Heart right ventricle (tissue), 16 donors: ENCODE measurements at regions not wholly inside any gene's neighbourhood (a gene's known extent, or its start where the extent isn't known, plus 50 kb on each side); places are given as distances from the start of the nearest gene placed in this dataset.
"Not testable (repeated sequence)": the region's sequence is repeated elsewhere in the genome, so short reads cannot be mapped to it uniquely, and the experiment has no call there.

ENCODE experiments used
- ATAC-seq, 8 donors: fragments of 200-7000 bp; cut with Tn5 transposase; one replicate each; pipeline ENCODE4 v1.9.1; 2020; ENCODE audit warnings: mild to moderate bottlenecking in 8 of 8, moderate library complexity in 8 of 8, moderate number of reproducible peaks in 1 of 8
- DNase-seq, 2 donors: peaks; one replicate each; pipeline ENCODE4 v3.0.0-alpha.2; 2020
- H3K27ac ChIP-seq, 10 donors: fragments of 200-600 bp; sonication (generic) in 2 of 10; one replicate each; pipeline versions ENCODE4 v1.5.0 to v1.8.0; 2020 to 2022; ENCODE audit warnings: mild to moderate bottlenecking in 3 of 10
- H3K27me3 ChIP-seq, 7 donors: fragments of 200-600 bp; one replicate each; pipeline ENCODE4 v1.8.0; 2021 to 2022; ENCODE audit warnings: mild to moderate bottlenecking in 2 of 7
- H3K36me3 ChIP-seq, 9 donors: fragments of 200-600 bp; sonication (generic) in 1 of 9; one replicate each; pipeline versions ENCODE4 v1.5.0 to v1.8.0; 2020 to 2022; ENCODE audit warnings: mild to moderate bottlenecking in 2 of 9
- H3K4me1 ChIP-seq, 9 donors: fragments of 200-600 bp; sonication (generic) in 1 of 9; one replicate each; pipeline versions ENCODE4 v1.5.0 to v1.8.0; 2020 to 2022; ENCODE audit warnings: mild to moderate bottlenecking in 4 of 9
- H3K4me3 ChIP-seq, 10 donors: fragments of 200-600 bp; sonication (generic) in 2 of 10; one replicate each; pipeline versions ENCODE4 v1.5.0 to v1.8.0; 2020 to 2022; ENCODE audit warnings: mild to moderate bottlenecking in 7 of 10, moderate library complexity in 2 of 10
- H3K9me3 ChIP-seq, 11 donors: fragments of 200-600 bp in 10 of 11; sonication (generic) in 2 of 11; one replicate each; pipeline versions ENCODE4 v1.5.0 to v1.8.0; 2013 to 2022; ENCODE audit warnings: mild to moderate bottlenecking in 2 of 11, control low read depth in 1 of 11, moderate library complexity in 1 of 11
- CTCF ChIP-seq, 9 donors: fragments of 200-600 bp; sonication (generic) in 2 of 9; IDR thresholded peaks; one replicate each; pipeline versions ENCODE4 v1.5.0 to v1.8.0; 2021 to 2022; ENCODE audit warnings: antibody characterized with exemption in 9 of 9, mild to moderate bottlenecking in 5 of 9, moderate library complexity in 1 of 9
- WGBS, 2 donors: extraction: QIAGEN DNeasy Blood & Tissue Kit; methylation state at CpG; one replicate each; pipeline ENCODE4 v1.1.7; 2013; ENCODE audit warnings: inconsistent platforms in 1 of 2; 5-methylcytosine and 5-hydroxymethylcytosine counted together
- intact Hi-C, 10 donors: fragments of 100-400 bp; cut with DNase I; formaldehyde crosslinking; loops; one replicate each; pipeline versions ENCODE4 v1.11.1 to v1.14.2; 2022
- donor health status: Arrhythmogenic right ventricular cardiomyopathy.
- donor health status: ischemic (EF 13 %, LVEDD 7.1; RV severe dilation, severe dysfunction).
- donor health status: healthy with polysubstance abuse.
- donor health status: DM: no; HTN: yes; CAD: no.
- donor health status: DM: no; HTN: no; CAD: no.
- donor health status: ischemic (EF 25% LVEDD 6.9; RV normal size, moderate dysfunction).
- donor health status: ischemic (EF 25% LVEDD 5.7; RV mildly dilated, moderate dysfunction).
- donor health status: healthy.
- donor health status: DM: yes; HTN: yes; CAD: no.
- donor health status: Ischemic cardiomyopathy.
- donor health status: ischemic (EF 35%, LVEDD 5.7; RV mildly dilated, moderate dysfunction).
- donor health status: nonischemic (EF 11% LVEDD 7.7; RV severe dilation, severe dysfunction).
- donor health status: DM: yes; HTN: yes; CAD: no.
- donor health status: PGD.
- donor health status: ischemic (EF 29% LVEDD 5.4; RV normal size, mild dysfunction).
- donor health status: nonischemic (EF 23%, LVEDD 6.1; RV moderate dilation, normal function).

GRCh38 chr12:87406926-87407325 lies 622.3 kb downstream of the C12orf50 start:
- Histone ChIP-seq H3K27me3 (no peaks in the 10 kb centered on the region), H3K27ac (no peak overlapping the region), H3K9me3 (peaks cover 0 to 12% (median 0%) of the 10 kb centered on the region in 11 donors), H3K4me3 (no peak overlapping the region), H3K36me3 (no peaks in the 10 kb centered on the region), H3K4me1 (no peaks in the 10 kb centered on the region)
- TF ChIP-seq CTCF (IDR thresholded peaks at IDR 0.05) = no peak
- DNase-seq (no peak), ATAC-seq (no peak)
- intact Hi-C loops = no loop called here
- 9 to 11% methylated on average over 1 of the region's 1 CpG for WGBS, 2 donors

- TF ChIP-seq CTCF (IDR thresholded peaks at IDR 0.05) = no peak
- intact Hi-C loops = no loop called here
- ATAC-seq (no peak), DNase-seq (no peak)
- Histone ChIP-seq H3K27ac (no peak overlapping the region), H3K9me3 (peaks cover 0 to 12% (median 0%) of the 10 kb centered on the region in 11 donors), H3K27me3 (no peaks in the 10 kb centered on the region), H3K36me3 (no peaks in the 10 kb centered on the region), H3K4me1 (no peaks in the 10 kb centered on the region), H3K4me3 (no peak overlapping the region)
Measured at GRCh38 chr12:87405918-87406317, 623.3 kb downstream of the C12orf50 start.

- H3K4me1 ChIP-seq, intact Hi-C loops, ATAC-seq, H3K27me3 ChIP-seq, H3K27ac ChIP-seq, H3K4me3 ChIP-seq, DNase-seq, H3K36me3 ChIP-seq: not testable (repeated sequence)
- H3K9me3 ChIP-seq = peaks cover 0 to 37% (median 6%) of the 10 kb centered on the region in 11 donors
- 62 to 84% methylated on average over 4 of the region's 4 CpGs for WGBS, 2 donors
Measured at GRCh38 chr12:87394168-87394567, 635.0 kb downstream of the C12orf50 start.

- Histone ChIP-seq H3K4me3 (no peak overlapping the region), H3K9me3 (peaks cover 0 to under 1% (median 0%) of the 10 kb centered on the region in 11 donors), H3K27ac (no peak overlapping the region), H3K27me3 (no peaks in the 10 kb centered on the region), H3K36me3 (no peaks in the 10 kb centered on the region), H3K4me1 (no peaks in the 10 kb centered on the region)
- TF ChIP-seq CTCF (IDR thresholded peaks at IDR 0.05) = no peak
- ATAC-seq = no peak
- intact Hi-C loops = no loop called here
- WGBS, 2 donors = 77 to 78% methylated on average over 3 of the region's 3 CpGs
- DNase-seq = no peak
Measured at GRCh38 chr12:87388376-87388775, 640.8 kb downstream of the C12orf50 start.

- H3K36me3 ChIP-seq = no peaks in the 10 kb centered on the region
- H3K9me3 ChIP-seq = no peaks in the 10 kb centered on the region
- TF ChIP-seq CTCF (IDR thresholded peaks at IDR 0.05) = no peak
- ATAC-seq (no peak), DNase-seq (no peak)
- no peak overlapping the region for H3K4me3 ChIP-seq
- H3K27me3 ChIP-seq = no peaks in the 10 kb centered on the region
- intact Hi-C loops = no loop called here
- no peaks in the 10 kb centered on the region for H3K4me1 ChIP-seq
- H3K27ac ChIP-seq = no peak overlapping the region
Measured at GRCh38 chr12:87385322-87385721, 643.9 kb downstream of the C12orf50 start.
